NAMALWA (cell line): ENCODE measurements at regions not wholly inside any gene's neighbourhood (a gene's known extent, or its start where the extent isn't known, plus 50 kb on each side); places are given as distances from the start of the nearest gene placed in this dataset.

ENCODE experiments used
- DNase-seq: peaks from one replicate; pipeline ENCODE4 v3.0.0-alpha.2; 2015; ENCODE audit warnings: low spot score

DNA sequence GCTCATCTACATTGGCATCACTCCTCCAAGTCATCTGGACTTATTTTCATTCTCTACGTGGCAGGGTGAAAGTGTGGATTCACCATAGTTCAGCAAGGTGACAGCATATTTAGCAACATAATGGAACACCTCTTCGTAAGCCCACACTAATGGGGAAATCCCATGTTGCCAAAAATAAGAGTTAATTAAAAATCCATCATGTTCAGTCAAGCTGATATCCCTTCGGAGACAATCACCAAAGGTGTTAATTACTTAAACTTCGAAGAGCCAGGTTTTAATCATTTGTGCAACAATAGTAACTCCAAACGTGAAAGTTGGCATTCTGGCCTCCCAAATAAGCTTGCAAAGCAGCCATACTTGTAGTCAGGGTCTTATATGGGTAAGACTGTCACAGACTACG is 242.9 kb downstream of the NSG2 start:
- DNase-seq: no peak

DNA sequence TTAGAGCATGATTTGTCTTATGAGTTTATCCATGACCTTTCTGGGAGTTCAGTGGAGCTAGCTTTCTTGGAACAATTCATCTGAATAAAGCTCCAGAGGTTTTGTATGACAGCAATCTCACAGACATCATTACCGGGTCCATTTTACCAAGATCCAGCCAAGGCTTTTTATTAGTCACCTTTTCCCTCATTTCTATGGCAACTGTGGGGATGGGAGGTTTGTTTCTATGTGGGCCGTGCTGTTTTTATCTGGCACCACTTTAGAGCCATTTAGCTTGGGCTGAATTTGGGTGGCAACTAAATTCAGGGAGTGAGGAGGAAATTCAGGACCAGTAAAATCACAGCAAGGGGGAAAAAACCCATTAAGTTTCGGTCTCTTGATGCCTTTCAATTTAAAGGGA is 245.7 kb downstream of the NSG2 start:
- DNase-seq: no peak

DNA sequence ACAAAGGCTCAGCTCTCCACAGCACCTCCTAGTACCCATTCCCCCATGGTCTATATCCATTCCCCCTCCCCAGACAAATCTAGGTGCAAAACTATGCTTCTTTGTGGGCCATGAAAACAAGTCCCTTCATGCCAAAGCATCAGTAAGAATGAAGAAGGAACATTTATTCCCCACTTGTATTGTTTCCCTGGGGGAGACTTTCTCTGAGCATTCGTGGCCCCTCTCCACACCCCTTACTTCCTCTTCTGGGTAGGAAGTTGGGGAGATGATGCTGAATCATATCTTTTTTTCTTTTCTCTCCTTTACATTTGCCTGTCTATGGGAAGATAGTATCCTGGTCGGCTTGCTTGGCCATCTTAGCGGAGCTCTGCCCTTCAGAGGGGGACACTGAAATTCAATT is 246.8 kb downstream of the NSG2 start:
- peak; percentile 38 for DNase-seq

DNA sequence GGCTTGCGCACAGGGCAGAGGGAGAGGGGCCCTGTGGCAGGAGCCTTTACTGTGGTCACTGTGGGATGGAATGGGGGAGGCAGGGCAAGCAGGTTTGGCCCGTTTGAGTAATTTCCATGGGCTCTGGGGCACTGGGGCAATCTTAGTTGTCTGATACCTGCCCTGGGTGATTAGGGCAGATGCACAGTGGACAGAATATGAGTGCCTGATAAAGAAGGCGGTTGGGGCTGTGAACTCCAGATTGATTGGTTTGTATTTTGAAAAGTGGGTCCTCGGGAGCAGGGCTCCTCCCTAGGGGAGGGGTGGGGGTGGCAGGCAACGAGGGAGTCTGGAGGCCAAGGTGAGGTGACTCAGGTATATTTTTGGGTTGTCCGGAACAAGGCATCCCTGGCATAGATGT is 247.5 kb downstream of the NSG2 start:
- no peak for DNase-seq

DNA sequence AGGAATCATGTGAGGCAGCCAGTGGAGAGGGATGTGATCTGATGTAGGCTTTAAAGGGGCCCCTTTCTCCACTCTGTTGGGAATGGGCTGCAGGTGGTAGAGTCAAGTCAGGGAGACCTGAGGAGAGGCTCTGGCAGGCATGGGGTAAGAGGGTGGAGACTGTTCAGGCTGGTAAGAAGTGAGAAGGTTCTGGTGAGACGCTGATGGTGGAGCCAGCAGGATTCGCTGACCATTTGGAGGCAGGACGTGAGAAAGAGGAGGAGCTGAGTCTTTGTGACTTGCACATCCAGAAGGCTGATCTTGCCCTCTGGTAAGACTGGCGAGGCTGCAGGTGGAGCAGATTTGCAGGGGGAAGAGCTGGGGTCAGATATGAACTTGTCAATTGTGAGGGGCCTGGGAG is 248.0 kb downstream of the NSG2 start:
- no peak for DNase-seq

DNA sequence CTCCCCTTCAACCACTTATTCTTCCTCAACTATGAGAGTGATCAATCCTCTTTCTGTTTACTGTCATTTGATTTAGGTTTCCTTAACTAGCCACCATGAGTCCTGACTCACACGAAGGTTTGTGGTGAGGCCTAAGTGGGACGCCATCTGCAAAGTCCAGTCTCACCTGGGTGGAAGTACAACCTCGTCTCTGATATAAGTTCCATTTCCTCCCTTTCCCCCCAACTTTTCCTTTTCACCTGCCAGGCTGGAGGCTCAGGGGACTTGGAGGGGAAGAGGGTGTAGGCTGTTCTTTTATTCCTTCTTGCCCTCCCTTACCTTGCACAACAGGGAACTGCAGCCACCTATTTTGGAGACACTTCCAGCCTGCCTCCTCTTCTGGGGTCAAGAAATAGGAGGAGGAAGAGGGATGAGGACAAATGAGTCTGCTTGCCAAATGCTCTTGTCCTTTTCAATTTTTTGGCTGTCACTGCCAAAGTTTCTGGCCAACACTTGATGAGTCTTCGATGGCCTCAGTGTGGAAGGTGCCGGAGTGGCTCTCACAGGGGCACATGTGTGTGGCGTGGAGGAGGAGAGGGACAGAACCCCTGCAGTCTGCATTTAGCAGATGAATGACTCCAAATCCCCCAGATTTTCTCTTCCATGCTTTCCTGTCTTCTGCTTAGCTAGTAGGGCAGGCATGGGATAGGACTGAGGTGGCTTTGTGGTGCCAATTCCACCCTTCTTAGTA is 249.6 kb downstream of the NSG2 start:
- DNase-seq: no peak

DNA sequence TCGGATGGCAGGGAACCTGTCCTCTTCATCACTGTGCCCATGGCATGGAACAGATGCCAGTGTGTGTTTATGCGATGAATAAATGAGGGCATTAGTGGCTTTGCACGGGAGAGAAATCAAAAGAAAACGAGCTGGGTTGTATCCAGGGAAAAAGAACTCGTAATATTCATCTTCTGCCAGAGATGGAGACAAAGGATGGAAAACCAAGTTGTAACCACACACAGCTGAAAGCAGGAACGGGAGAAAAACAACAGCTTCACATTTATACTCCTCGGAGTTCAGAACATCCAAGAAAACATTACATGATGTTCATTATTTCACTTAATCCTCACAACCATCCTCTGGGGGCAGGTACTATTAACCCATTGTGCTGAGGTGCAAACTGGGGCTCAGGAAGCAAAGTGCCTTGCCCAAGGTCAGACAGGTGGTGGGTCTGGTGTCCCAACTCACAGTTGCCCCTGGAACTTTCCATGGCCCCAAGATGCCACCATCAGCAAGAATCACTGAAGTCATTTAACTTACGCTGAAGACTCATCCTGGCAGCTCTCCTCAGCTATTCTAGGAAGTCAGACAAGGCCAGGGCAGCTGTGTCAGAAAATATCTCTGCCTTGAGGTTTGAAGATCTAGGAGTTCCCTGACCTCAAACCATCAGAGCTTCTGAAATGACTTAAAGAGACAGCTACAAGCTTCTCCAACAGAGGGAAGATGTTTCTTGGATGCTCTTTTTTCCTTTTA is 250.4 kb downstream of the NSG2 start:
- DNase-seq: no peak

DNA sequence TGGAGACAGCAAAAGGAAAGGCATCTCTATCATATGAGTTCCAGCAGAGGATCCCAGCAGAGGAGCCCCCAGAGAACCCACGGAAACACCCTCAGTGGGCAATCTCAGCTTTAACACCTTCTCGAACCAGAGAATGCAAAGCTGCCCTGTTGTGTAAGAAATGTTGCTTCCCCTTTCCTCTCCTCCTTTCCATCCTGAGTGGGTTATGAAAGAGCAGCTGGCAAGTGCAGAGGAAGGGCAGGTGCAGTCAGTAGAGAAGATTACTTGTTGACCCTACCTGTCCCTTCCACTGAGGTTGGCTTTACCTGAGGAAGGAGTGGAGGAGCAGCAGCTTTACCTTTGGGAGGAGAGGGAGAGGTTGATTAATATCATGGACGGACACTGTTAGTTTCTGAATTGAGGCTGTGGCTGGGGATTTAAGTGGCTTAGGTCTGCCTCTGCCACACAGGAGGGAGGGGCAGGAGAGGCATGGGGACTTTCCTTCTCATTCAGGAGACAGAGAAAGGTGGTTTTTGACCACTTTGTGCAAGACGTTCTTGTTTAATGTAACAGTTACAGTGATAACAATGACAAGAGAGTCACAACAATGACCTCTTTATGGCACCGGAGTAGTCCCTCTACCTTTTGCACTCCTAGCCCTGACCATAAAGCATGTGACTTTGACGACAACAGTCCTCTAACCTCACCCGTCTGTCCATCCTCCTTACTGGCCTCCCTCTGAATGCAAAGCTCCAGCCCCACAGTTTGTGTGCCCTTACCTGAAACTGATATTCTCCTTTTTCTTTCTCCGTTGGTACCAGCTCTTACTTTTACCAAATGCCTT is 254.8 kb downstream of the NSG2 start:
- DNase-seq: no peak

DNA sequence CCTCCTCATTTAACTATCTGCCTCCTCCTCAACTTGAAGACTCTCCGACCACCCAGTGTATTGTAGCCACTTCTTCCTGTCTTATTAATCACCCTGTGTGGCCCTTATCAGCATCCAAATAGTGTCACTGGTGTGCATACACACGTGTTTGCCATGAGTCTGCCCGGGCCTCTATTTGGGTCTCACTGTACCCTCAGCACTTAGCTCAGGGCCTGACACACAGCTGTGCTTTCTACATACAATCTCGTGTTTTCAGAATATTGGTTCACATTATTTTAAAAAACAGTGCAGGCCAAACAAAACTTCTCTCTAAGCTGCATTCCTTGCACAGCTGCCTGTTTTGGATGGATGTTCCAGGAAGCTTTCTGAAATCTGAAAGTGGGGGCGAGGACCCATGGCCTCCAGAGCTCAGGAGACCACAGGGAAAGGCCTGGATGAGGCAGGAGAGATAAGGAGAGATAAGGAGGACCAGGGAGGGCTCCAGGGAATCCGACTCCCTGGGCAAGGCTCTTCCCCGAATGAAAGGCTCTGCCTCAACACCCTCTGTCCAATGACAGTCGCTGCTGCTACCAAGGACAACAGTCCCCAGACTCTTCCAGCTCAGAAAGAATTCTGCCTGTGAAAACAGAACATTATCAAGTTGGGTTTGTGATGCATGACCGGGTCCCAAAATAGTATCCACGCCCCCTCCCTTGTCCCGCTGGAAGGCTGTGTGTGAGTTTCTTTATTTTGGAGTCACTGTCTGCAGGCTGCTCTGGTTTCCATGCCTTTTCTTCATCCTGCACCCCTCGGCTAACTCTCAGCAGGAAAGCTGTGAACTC is 255.6 kb downstream of the NSG2 start:
- DNase-seq: no peak

DNA sequence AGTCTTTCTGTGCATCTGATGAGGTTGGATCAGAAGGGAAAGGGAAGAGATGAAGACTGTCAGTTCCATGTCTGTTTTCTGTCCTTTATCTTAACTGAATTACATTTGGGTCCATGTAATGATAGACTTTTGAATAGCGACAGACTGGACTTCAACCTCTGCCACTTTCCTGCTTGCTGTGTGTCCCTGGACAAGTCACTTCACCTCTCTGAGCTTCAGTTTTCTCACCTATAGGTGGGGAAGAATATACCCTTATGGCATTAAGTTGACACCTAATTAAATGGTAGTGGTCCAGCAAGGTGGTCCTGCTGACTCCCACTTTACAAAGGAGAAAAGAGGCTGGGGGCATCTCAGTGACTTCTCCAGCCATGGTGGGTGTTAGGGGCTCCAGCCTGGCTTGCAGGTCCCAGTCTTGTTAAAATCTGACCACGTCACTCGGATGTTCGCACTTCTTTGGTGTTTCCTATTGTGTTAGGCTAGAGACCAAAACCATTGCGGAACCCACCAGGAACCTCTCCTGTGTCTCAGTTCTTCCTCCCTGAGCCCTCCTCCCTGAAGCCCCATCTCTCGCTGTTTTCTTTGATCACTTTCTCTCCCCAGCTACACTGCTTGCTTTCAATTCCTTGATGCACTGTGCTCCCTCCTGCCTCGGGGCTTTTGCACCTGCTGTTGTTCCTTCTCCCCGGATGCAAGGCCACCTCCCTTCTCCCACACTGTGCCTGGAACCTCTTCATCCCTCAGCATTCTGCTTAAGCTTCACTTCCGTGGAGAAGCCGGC is 256.5 kb downstream of the NSG2 start:
- no peak for DNase-seq

DNA sequence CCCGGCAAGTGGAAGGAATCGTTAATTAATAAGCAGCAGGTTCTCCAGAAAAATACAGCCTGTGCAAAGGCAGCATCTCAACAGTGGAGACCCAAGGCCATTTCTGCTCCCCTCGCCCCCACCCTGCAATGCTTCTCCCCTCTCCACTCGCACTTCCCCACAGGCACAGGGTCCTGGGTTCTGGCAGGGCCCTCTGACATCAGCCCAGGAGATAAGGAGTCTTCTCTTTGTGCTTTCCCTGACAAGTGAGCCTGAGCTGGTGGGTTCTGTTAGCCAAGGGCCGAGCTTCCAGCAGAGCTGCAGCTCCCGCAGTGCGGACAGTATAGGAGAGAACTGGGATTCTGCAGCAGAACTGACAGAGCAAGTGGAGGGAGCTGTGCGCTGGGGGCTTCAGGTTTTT is 257.5 kb downstream of the NSG2 start:
- no peak for DNase-seq

DNA sequence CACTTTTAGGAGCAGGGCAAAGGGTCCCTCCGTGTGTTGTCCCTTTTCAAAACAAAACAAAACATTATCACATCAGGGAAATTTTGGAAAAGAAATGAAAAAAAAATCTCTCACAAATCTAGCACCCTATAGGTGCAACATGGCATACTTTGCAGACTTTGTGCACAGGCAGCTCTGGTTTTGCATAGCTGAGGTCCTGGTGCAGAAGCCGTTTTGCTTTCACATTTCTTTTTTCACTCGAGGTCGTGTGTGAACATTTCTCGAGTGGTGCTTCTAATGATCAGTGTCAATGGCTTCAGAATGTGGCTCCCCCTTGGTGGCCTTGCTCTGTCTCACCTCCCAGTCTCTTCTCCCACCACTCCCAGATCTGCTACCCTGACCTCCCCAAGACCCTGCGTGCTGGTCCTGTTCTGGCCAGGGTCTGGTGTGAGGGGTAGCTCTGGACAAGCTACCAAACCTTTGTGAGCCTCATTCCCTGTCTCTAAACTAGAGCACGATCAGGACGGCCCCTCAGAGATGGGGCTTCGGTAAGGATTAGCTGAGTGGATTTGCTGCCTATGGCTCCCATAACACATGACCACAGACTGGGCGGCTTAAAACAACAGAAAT is 258.0 kb downstream of the NSG2 start:
- no peak for DNase-seq

DNA sequence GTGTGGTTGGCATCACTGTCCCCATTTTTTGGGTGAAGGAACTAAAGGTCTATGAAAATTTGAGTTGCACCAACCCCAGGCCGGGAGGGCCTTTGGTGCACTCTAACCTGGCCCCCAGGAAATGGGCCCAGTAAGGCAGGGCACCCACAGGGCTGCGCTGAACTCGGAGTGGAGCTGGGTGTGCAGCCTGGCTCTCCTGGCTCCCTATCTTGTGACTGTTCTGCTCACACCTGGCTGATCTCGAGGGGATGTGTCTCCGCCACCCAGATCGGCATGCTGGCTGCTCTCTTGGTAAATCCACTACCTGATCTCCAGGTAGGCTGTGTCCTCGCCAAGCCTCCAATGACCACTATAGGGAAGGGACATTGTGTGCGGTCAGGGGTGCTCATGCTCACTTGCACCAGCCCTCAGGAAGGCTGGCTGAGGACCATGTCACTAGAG is 259.8 kb downstream of the NSG2 start:
- no peak for DNase-seq

DNA sequence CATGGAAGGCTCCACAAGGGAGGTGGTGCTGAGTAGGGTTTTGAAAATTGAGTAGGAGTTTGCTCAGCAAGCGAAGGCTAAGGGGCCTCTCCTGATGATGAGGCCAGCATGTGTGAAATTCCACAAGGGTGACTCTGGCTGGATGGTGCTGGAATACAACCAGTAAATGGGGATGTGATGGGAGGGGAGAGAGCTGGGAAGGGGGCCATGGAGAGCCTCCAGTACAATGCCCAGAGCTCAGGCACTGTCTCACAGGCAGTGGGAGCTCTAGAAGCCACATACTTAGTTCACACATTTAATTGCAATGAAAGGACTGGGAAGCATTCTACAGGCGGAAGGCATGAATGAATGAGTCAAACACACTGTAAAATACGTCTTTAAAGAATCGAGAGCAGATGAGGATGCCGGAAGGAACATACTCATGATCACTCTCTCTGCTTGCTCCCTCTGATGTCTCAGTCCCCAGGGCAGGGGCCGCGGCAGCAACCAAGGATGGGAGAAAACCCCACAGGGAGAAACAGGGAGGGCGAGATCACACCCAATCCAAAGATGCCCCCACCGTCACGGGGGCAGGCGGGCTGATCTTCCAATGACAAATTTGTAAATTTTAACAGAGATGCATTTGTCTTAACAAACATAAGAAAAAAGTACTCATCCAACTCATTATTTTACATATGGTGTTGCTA is 261.0 kb downstream of the NSG2 start:
- no peak for DNase-seq

DNA sequence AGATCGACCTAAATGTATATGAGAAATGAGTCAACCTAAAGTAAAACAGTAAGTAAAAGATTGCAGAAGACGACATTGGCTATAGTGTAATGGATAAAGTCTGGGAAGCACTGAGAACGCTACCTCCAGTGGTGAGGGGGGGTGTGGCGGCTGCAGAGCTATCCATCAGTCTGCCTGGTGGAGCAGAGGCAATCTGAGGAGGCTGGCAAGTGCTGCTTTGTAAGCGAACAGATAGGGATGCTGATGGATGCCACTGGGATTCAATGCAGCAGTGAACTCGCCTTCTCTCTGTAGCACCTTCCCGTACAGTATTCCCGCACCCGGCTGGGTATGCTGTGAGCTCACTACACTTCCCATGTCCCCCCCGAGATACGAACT is 261.5 kb downstream of the NSG2 start:
- DNase-seq: no peak

DNA sequence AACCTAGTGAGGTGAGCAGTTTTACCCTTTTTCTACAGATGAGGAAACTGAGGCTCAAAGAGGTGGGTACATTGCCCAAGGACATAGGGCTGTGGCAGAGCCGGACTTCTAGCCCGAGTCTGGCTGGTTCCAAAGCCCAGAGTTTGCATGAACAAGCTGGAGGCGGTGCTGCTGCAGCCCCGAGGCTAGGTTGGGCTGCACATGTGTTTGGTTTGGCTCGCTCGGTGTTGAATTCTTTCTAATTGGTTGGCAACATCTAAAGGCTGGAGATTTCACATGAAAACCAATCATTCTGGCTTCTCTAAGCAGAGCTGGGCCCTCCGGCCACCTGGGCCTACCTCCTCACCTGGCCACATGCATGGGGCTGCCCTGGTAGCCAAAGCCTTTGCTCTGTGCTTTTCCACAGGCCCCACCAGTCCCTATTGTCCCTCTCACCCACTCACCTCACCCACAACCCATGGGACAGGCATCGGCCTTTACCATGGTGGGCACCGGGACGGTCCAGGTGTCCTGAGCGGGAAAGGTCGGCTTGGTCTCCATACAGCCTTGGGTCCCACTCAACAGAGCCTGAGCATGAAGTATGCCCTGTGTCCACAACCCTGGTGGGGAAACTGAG is 262.3 kb downstream of the NSG2 start:
- DNase-seq: no peak

DNA sequence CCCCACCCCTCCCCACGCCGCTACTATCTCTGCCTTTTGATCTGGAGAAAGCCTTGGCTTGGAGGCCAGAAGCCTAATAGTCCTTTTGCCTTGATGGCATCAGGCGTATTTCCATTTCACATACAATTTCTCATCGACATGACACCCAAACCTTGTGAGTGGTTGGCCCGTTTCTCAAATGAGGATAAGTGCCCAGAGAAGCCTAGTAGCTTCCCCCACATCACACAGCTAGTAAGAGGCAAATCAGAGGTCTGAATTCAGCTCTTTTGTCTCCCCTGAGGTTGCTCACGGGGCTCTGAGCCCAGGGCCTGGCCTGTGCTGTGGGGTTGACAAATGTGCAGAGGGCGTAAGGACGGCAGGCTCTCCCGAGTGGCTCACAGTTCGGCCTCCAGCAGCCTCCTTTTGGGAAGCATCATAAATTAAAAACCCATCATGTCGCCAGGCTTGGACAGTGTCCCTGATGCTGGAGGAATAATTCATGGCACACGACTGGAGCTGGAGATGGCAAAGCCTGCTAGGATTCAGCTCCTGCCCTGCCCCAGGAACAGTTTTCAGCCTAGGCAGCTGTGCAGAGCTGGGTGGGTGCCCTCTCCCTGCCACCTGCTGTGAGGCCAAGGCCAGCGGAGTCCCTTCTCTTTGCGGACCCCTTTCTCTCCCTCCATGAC is 263.8 kb downstream of the NSG2 start:
- no peak for DNase-seq

DNA sequence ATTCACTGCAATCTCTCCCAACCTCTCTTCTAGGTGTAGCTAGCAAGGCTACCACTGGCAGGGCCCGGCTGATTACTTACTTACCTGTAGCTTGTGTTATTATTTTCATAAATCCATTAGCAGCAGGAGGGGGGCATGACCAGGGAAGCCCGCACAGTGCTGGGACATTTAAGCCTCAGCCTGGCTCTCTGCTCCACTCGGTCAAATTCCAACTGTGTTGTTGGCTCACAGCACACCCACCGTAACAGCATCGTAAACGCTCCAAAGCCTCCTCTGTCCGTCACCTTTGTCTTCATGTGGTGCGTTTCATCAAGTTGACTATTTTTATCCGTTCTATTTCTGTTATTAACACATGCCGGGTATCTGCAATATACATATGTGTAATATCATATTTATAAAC is 264.7 kb downstream of the NSG2 start:
- no peak for DNase-seq

DNA sequence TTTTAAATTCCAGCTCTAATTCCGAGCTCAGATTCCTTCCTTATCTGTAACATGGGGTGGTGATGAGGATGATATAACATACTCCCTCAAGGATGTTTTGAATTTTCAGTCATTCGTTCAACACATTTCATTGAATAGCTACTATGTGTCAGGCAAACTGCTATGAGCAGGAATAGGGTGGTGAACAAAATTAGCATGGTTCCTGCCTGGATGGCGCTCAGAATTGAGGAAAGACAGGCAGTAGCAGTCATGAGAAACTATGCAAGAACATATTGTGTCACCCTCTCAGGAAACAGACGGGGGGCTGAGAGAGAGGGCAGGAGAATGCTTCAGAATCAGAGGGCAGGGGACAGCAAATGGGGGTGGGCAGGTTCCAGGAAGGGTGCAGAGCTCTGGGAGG is 265.2 kb downstream of the NSG2 start:
- no peak for DNase-seq
